BJ (cell line): ENCODE measurements at regions not wholly inside any gene's neighbourhood (a gene's known extent, or its start where the extent isn't known, plus 50 kb on each side); places are given as distances from the start of the nearest gene placed in this dataset.
"Not testable (repeated sequence)": the region's sequence is repeated elsewhere in the genome, so short reads cannot be mapped to it uniquely, and the experiment has no call there.

ENCODE experiments used
- CTCF ChIA-PET: fragments of 350-600 bp; formaldehyde crosslinking; extraction: SDS; loops from one replicate; lab custom pipeline; 2021; ENCODE audit warnings: antibody characterized with exemption, inconsistent platforms; lab: Yijun Ruan, JAX
- POLR2A ChIA-PET: fragments of 300-600 bp; sonication (Branson Sonifier 250); formaldehyde crosslinking; extraction: SDS; loops from one replicate; lab custom pipeline; 2021; ENCODE audit warnings: antibody characterized with exemption; lab: Charles Lee
- DNase-seq: peaks from one replicate; pipeline ENCODE4 v3.0.0-alpha.2; 2011; ENCODE audit warnings: low read depth
- H3K27me3 ChIP-seq: 2 replicates; pipeline ENCODE4 v1.6.0; 2011; ENCODE audit warnings: low read length; ENCODE audit not compliant: control insufficient read depth, insufficient read depth
- H3K36me3 ChIP-seq: 2 replicates; pipeline ENCODE4 v1.5.1; 2011; ENCODE audit warnings: low read length; ENCODE audit not compliant: control insufficient read depth, insufficient read depth
- H3K4me3 ChIP-seq: 2 replicates; pipeline ENCODE4 v1.5.1; 2011; ENCODE audit warnings: low read depth, mild to moderate bottlenecking, control low read depth, low read length
- TF ChIP-seq, protein P1 (sequence below): IDR thresholded peaks from 2 replicates; pipeline ENCODE4 v1.5.1; 2011; ENCODE audit warnings: low read depth, mild to moderate bottlenecking, control low read depth, inconsistent platforms, low read length, moderate library complexity; ENCODE audit not compliant: insufficient read depth

DNA sequence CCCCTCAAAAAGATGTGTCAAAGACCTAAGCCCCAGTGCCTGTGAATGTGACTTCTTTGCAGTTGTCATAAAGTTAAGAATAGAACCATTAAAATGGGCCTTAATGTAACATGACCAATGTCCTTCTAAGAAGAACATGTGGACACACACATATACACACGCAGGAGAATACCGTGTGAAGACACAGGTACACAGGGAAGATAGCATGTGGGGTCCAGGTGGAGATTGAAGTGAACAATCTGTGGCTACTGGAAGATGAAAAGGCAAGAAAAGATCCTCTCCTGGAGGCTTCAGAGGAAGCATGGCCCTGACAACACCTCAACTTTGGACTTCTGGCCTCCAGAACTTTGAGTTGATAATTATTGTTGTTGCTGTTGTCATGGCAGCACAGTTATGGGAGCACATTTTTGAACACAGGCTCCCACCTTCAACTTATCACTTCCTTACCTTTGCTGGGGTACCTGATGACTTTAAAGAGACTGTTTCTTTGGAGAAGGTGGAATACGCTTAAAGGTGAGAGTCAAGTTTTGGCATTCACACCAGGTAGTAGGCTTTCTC lies 123.5 kb upstream of the ADCY2 start:
- TF ChIP-seq, protein P1, sequence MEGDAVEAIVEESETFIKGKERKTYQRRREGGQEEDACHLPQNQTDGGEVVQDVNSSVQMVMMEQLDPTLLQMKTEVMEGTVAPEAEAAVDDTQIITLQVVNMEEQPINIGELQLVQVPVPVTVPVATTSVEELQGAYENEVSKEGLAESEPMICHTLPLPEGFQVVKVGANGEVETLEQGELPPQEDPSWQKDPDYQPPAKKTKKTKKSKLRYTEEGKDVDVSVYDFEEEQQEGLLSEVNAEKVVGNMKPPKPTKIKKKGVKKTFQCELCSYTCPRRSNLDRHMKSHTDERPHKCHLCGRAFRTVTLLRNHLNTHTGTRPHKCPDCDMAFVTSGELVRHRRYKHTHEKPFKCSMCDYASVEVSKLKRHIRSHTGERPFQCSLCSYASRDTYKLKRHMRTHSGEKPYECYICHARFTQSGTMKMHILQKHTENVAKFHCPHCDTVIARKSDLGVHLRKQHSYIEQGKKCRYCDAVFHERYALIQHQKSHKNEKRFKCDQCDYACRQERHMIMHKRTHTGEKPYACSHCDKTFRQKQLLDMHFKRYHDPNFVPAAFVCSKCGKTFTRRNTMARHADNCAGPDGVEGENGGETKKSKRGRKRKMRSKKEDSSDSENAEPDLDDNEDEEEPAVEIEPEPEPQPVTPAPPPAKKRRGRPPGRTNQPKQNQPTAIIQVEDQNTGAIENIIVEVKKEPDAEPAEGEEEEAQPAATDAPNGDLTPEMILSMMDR, result no peak
- ChIA-PET POLR2A (no interaction called here), CTCF (interaction anchor here (0.6 kb wide), 1 partner anchor 54 kb away, joined by 4 read pairs; no protein-coding TSS in a partner anchor)
- DNase-seq, result no peak
- Histone ChIP-seq H3K36me3 (no peaks in the 10 kb centered on the region), H3K27me3 (no peaks in the 10 kb centered on the region), H3K4me3 (no peak overlapping the region)

GRCh38 chr5:7274203-7274602 lies 121.7 kb upstream of the ADCY2 start:
- DNase-seq, result no peak
- Histone ChIP-seq H3K27me3 (no peaks in the 10 kb centered on the region), H3K36me3 (no peaks in the 10 kb centered on the region), H3K4me3 (no peak overlapping the region)
- CTCF ChIA-PET, result no interaction called here
- POLR2A ChIA-PET, result no interaction called here
- TF ChIP-seq, protein P1, result no peak

DNA sequence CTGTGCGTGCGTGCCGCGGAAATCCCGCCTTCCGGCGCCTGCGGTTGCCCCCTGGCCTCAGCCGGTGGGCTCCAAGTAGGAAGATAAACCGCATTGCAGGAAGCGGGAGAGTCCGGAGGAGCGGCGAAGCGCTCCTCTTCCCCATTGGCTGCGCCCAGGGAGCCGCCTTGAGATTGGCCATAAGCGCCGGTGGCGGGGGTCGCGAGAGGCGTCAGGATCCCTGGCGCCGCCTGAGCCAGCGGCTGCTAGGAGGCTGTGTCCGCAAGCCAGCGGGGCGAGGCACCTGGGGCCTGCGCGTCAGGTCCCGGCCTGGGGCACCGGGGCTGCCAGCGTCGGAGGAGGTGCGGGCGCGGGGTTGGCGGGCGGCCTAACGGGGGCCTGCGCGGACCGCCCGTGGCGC lies 106.3 kb upstream of the ADCY2 start:
- POLR2A ChIA-PET, H3K4me3 ChIP-seq, H3K27me3 ChIP-seq, DNase-seq, H3K36me3 ChIP-seq: not testable (repeated sequence)
- CTCF ChIA-PET, result interaction anchor here (0.6 kb wide), 1 partner anchor 116 kb away, joined by 3 read pairs; no protein-coding TSS in a partner anchor

- H3K4me3 ChIP-seq, POLR2A ChIA-PET, H3K27me3 ChIP-seq, H3K36me3 ChIP-seq, DNase-seq, CTCF ChIA-PET: not testable (repeated sequence)
Measured at GRCh38 chr5:7297821-7298220, 98.1 kb upstream of the ADCY2 start.

DNA sequence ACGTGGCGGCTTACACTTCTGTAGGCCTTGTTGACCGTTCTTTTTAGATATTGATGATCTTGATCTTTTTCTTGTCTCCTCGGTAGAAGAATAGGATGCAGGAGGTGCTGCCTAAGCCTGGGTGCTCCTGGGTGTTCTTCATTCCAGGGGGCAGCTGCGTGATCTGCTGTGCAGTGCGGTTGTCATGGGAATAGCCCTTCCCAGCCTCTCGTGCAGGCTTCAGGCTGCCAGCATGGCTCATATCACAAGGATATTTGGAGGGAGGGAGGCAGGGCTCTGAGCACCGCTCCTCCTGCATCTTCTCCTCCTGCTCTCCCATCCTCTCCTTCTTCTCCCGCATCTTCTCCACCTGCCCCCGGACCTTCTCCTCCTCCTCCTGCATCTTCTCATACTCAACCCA lies 96.2 kb upstream of the ADCY2 start:
- DNase-seq, H3K27me3 ChIP-seq, POLR2A ChIA-PET, H3K4me3 ChIP-seq, H3K36me3 ChIP-seq, CTCF ChIA-PET: not testable (repeated sequence)

- POLR2A ChIA-PET, H3K36me3 ChIP-seq, H3K4me3 ChIP-seq, CTCF ChIA-PET, DNase-seq, H3K27me3 ChIP-seq: not testable (repeated sequence)
Measured at GRCh38 chr5:7305000-7305674, 90.8 kb upstream of the ADCY2 start.

DNA sequence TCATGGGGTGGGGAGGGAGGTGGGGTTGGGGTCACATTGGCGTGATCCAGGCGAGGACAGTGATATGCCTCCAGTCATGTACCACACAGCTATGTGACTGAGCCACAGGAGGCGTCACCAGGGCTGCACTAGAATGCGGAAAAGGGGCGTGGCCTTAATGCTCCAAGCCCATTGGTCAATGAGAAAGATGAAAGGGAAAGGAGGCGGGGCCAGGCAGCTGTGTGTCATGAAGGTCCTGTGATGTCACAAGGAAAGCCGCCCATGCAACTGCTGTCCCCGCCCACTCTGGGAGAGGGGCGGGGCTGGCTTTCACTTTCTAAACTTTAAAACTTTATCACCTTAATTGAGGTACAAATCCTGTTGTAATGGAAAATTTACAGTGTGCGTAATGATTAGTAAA lies 89.4 kb upstream of the ADCY2 start:
- DNase-seq, POLR2A ChIA-PET, H3K27me3 ChIP-seq, H3K36me3 ChIP-seq, CTCF ChIA-PET, H3K4me3 ChIP-seq: not testable (repeated sequence)

GRCh38 chr5:7307709-7308108 lies 88.2 kb upstream of the ADCY2 start:
- DNase-seq, POLR2A ChIA-PET, H3K27me3 ChIP-seq, H3K36me3 ChIP-seq, H3K4me3 ChIP-seq, CTCF ChIA-PET: not testable (repeated sequence)

DNA sequence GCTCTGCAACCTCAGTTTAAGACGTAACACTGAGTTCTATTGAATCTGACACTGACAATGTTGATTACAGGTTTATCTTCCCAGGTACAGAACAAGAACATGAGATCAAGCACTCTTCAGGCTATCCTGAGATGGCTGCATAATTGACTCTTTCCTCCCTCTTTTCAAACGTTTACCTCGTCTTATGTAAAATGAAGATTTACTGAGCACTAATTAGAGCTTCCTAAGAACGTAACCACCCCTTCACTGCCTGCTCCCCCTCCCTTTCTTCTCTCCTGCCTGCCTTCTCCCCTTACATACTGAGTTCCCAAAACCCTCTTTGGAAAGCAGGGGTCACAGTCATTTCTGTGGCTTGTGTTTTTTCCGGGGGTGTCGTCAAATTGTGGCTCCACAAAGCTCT lies 86.2 kb upstream of the ADCY2 start:
- H3K27me3 ChIP-seq, DNase-seq, H3K36me3 ChIP-seq, CTCF ChIA-PET, POLR2A ChIA-PET, H3K4me3 ChIP-seq: not testable (repeated sequence)

DNA sequence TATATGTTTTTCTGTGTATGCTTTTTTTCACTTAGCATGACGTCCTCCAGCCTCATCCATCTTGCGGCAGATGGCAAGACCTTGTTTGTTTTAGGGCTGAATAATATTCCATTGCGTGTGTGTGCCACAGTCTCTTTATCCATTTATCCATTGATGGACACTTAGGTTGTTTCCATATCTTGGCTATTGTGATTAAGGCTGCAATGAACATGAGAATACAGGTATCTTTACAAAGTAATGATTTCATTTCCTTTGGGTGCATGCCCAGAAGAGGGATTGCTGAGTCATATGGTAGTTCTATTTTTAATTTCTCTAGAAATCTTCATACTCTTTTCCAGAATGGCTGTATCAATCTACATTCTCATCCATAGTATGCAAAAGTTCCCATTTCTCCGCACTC lies 85.3 kb upstream of the ADCY2 start:
- DNase-seq, result not testable (repeated sequence)

More for the DNA sequence above, 85.3 kb upstream of the ADCY2 start:
- POLR2A ChIA-PET, H3K36me3 ChIP-seq, H3K4me3 ChIP-seq, H3K27me3 ChIP-seq, CTCF ChIA-PET: not testable (repeated sequence)
